ENCODE measurements at regions not wholly inside any gene's neighbourhood (a gene's known extent, or its start where the extent isn't known, plus 50 kb on each side); places are given as distances from the start of the nearest gene placed in this dataset.
"Not testable (repeated sequence)": the region's sequence is repeated elsewhere in the genome, so short reads cannot be mapped to it uniquely, and the experiment has no call there.

GRCh38 chr15:70248116-70249025, 150.7 kb upstream of the TLE3 start:
- no peak for DNase-seq (ENCODE audit: low read depth)

GRCh38 chr15:70247281-70247680, 149.6 kb upstream of the TLE3 start:
- no peak for DNase-seq (ENCODE audit: low read depth)

- no peak for DNase-seq (ENCODE audit: low read depth)
Observed at GRCh38 chr15:70246623-70247220, 149.0 kb upstream of the TLE3 start.

- DNase-seq (ENCODE audit: low read depth), result no peak
Observed at GRCh38 chr15:70245932-70246622, 148.4 kb upstream of the TLE3 start.

GRCh38 chr15:70244978-70245542, 147.3 kb upstream of the TLE3 start:
- DNase-seq (ENCODE audit: low read depth), result no peak

- no peak for DNase-seq (ENCODE audit: low read depth)
Observed at GRCh38 chr15:70243686-70244540, 146.2 kb upstream of the TLE3 start.

- DNase-seq (ENCODE audit: low read depth), result no peak
Observed at GRCh38 chr15:70242951-70243685, 145.4 kb upstream of the TLE3 start.

- no peak for DNase-seq (ENCODE audit: low read depth)
Observed at GRCh38 chr15:70241561-70242320, 144.0 kb upstream of the TLE3 start.

GRCh38 chr15:70240820-70241430, 143.2 kb upstream of the TLE3 start:
- DNase-seq (ENCODE audit: low read depth), result no peak

- DNase-seq (ENCODE audit: low read depth), result no peak
Observed at GRCh38 chr15:70240082-70240481, 142.4 kb upstream of the TLE3 start.

- no peak for DNase-seq (ENCODE audit: low read depth)
Observed at GRCh38 chr15:70238917-70239316, 141.2 kb upstream of the TLE3 start.

- DNase-seq (ENCODE audit: low read depth), result no peak
Observed at GRCh38 chr15:70237626-70238025, 139.9 kb upstream of the TLE3 start.

GRCh38 chr15:70236341-70237086, 138.8 kb upstream of the TLE3 start:
- DNase-seq (ENCODE audit: low read depth), result no peak

GRCh38 chr15:70235347-70235746, 137.6 kb upstream of the TLE3 start:
- DNase-seq (ENCODE audit: low read depth), result no peak

GRCh38 chr15:70234256-70234905, 136.7 kb upstream of the TLE3 start:
- DNase-seq (ENCODE audit: low read depth), result no peak

- no peak for DNase-seq (ENCODE audit: low read depth)
Observed at GRCh38 chr15:70231484-70231883, 133.8 kb upstream of the TLE3 start.

GRCh38 chr15:70227918-70228317, 130.2 kb upstream of the TLE3 start:
- not testable (repeated sequence) for DNase-seq (ENCODE audit: low read depth)

GRCh38 chr15:70227147-70227546, 129.4 kb upstream of the TLE3 start:
- DNase-seq (ENCODE audit: low read depth), result no peak
